Mesendoderm (in vitro differentiated cells): ENCODE measurements at regions not wholly inside any gene's neighbourhood (a gene's known extent, or its start where the extent isn't known, plus 50 kb on each side); places are given as distances from the start of the nearest gene placed in this dataset.

ENCODE experiments used
- DNase-seq: peaks from one replicate; pipeline ENCODE4 v3.0.0; 2013
- H2AK5ac ChIP-seq: 2 replicates; pipeline ENCODE4 v1.6.1; 2013; ENCODE audit warnings: low read length, inconsistent platforms
- H2BK120ac ChIP-seq: 2 replicates; pipeline ENCODE4 v1.6.1; 2013; ENCODE audit warnings: low read depth, mild to moderate bottlenecking, low read length, moderate library complexity, mixed read lengths
- H2BK15ac ChIP-seq: replicated peaks from 2 replicates; pipeline ENCODE4 v1.6.1; 2013; ENCODE audit warnings: low read depth, mild to moderate bottlenecking, moderate library complexity
- H2BK5ac ChIP-seq: 2 replicates; pipeline ENCODE4 v1.6.1; 2013; ENCODE audit warnings: low read length, inconsistent platforms
- H3K18ac ChIP-seq: 2 replicates; pipeline ENCODE4 v1.6.1; 2013; ENCODE audit warnings: mild to moderate bottlenecking, low read length, mixed read lengths
- H3K23ac ChIP-seq: one replicate; pipeline ENCODE4 v1.6.1; 2013; ENCODE audit warnings: low read length
- H3K27ac ChIP-seq: 2 replicates; pipeline ENCODE4 v1.5.1; 2013; ENCODE audit warnings: low read depth, mild to moderate bottlenecking, inconsistent platforms, low read length, moderate library complexity
- H3K27me3 ChIP-seq: 2 replicates; pipeline ENCODE4 v1.6.1; 2013; ENCODE audit warnings: low read length, control low read depth, mild to moderate bottlenecking, inconsistent platforms; ENCODE audit not compliant: insufficient read depth, poor library complexity
- H3K36me3 ChIP-seq: 2 replicates; pipeline ENCODE4 v1.6.1; 2013; ENCODE audit warnings: low read length, inconsistent platforms; ENCODE audit not compliant: control insufficient read depth, insufficient read depth
- H3K4ac ChIP-seq: one replicate; pipeline ENCODE4 v1.6.1; 2013; ENCODE audit warnings: low read depth, mild to moderate bottlenecking, low read length, moderate library complexity
- H3K4me1 ChIP-seq: 2 replicates; pipeline ENCODE4 v1.6.1; 2013; ENCODE audit warnings: low read depth, low read length, inconsistent platforms; ENCODE audit not compliant: control insufficient read depth
- H3K4me2 ChIP-seq: 2 replicates; pipeline ENCODE4 v1.6.1; 2013; ENCODE audit warnings: low read length
- H3K4me3 ChIP-seq: 2 replicates; pipeline ENCODE4 v1.5.1; 2013; ENCODE audit warnings: mild to moderate bottlenecking, low read length
- H3K56ac ChIP-seq: one replicate; pipeline ENCODE4 v1.6.1; 2013; ENCODE audit warnings: low read length
- H3K79me1 ChIP-seq: 2 replicates; pipeline ENCODE4 v1.6.1; 2013; ENCODE audit warnings: low read length, inconsistent platforms
- H3K79me2 ChIP-seq: 2 replicates; pipeline ENCODE4 v1.6.1; 2013; ENCODE audit warnings: mild to moderate bottlenecking, low read length; ENCODE audit not compliant: control insufficient read depth, insufficient read depth
- H3K9ac ChIP-seq: 2 replicates; pipeline ENCODE4 v1.6.1; 2013; ENCODE audit warnings: low read length, inconsistent platforms
- H4K5ac ChIP-seq: one replicate; pipeline ENCODE4 v1.6.1; 2013; ENCODE audit warnings: low read length
- H4K8ac ChIP-seq: one replicate; pipeline ENCODE4 v1.6.1; 2013; ENCODE audit warnings: low read depth, mild to moderate bottlenecking, control low read depth, low read length, moderate library complexity
- whole genome bisulfite sequencing: extraction: QIAGEN DNeasy Blood & Tissue Kit; methylation state at CpG from one replicate; pipeline ENCODE4 v1.1.7; 2013; ENCODE audit warnings: low lambda C conversion rate, missing lambda C conversion rate; ENCODE audit not compliant: insufficient coverage; ENCODE audit errors: extremely low coverage; 5-methylcytosine and 5-hydroxymethylcytosine counted together

DNA sequence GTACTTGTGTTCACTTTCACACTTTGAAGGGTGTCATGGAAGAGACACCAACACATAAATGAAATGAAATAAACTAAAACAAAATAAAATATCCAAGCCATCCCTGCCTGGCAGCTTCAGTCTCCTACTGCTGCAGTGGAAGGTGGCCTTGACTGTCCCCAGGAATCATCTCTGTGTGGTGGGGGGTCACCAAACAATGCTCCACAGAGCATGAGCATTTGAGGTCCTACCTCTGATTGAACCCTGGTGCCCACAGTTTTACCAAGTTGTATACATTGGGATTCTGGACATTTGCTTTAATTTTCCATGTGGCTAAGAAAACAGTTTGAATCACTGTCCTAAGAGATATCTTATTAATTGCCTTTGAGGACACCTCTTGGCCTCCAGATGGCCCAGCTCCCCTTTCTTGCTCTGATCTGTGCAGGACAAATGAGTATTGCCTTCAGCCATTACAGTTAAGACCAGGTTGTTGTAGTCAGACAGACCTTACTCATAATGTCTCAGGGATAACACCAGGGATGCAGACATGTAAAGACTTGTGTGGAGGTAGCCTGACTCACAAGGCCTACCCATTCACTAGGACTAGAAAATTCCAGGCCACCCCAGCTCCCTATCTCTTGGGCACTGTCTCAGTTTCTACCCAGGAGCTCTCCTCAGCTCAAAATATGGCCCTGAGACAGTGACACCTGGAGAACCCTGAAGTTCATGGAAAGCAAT, 195.0 kb downstream of the MYCN start:
- Histone ChIP-seq H3K56ac (no peak overlapping the region), H2BK120ac (no peak overlapping the region), H3K4me2 (no peak overlapping the region), H3K4ac (no peak overlapping the region), H3K27ac (no peak overlapping the region), H3K4me1 (no peaks in the 10 kb centered on the region), H2BK5ac (no peak overlapping the region), H3K27me3 (no peaks in the 10 kb centered on the region), H3K79me1 (no peaks in the 10 kb centered on the region), H2BK15ac (no peak overlapping the region), H4K5ac (no peak overlapping the region), H3K23ac (no peak overlapping the region), H2AK5ac (no peak overlapping the region), H3K79me2 (no peaks in the 10 kb centered on the region), H3K9ac (no peak overlapping the region), H3K18ac (no peak overlapping the region), H3K4me3 (no peak overlapping the region), H4K8ac (no peak overlapping the region), H3K36me3 (no peaks in the 10 kb centered on the region)
- DNase-seq, result no peak

DNA sequence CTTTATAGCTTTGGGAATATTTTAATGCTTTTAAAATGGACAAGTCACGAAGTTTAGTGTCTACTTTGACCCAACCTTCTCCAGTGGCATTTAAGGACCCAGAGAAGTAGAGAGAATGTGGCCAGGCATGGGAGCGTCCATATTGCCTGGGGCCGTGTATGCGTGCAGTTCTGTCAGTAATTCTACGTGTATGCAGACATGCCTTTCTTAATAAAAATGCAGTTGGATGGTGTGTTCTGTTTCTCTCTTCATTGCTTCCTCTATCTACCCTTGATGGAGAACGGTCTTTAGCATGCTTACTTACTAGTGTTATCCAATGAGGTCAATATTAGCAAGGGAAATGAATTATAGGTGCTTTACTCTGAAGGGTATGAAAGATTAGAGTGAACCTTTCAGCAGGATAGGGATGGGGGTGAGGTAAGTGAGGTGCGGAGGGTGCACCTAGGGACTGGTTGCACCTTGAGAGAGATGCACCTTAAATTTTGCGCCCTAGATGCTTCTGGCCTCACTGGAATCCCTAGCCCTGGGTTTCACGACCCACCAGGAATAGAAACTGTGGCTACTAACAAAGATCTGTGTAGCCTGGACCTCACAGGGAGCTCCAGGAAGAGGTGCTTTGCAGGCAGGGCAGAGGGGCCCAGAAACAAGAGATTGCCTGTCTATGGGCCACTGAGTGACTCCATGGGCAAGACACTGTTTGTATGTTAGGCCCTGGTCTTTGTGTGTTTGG, 194.3 kb downstream of the MYCN start:
- H2BK15ac ChIP-seq, result no peak overlapping the region
- DNase-seq, result no peak
- H3K18ac ChIP-seq, result no peak overlapping the region

DNA sequence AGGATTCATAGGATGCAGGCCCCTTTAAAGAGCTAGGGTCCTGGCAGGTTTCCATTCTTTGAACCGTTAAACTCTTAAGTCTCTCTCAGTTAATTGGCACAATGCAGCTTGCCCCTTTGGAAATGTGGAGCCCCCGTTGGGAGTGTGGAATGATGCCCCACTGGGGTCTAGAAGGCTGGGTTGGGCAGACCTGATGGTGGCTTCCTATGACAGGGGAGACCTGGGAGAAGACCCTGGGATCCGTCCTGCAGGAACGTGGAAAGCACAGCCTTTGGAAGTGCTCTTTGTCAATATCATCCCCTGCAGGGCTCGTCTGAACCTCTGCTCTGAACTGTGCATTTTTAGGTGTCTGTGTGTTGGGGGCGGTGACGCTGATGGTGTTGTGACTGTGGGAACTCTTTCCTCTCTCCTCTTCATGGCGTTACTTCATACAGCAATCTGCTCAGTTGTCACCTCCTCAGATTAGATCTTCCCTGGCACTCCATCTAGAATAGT, 190.6 kb downstream of the MYCN start:
- no peak overlapping the region for H3K23ac ChIP-seq
- H3K4me1 ChIP-seq, result no peaks in the 10 kb centered on the region
- H4K8ac ChIP-seq, result no peak overlapping the region
- WGBS, result no CpG with 5 or more reads among the region's 8 CpGs
- H3K79me1 ChIP-seq, result no peaks in the 10 kb centered on the region
- H2BK5ac ChIP-seq, result no peak overlapping the region
- no peak overlapping the region for H3K4me3 ChIP-seq
- no peak overlapping the region for H3K4ac ChIP-seq
- no peak overlapping the region for H2BK120ac ChIP-seq
- H3K27ac ChIP-seq, result no peak overlapping the region
- no peak overlapping the region for H3K9ac ChIP-seq
- H4K5ac ChIP-seq, result no peak overlapping the region
- H2AK5ac ChIP-seq, result no peak overlapping the region
- H3K4me2 ChIP-seq, result no peak overlapping the region
- H3K79me2 ChIP-seq, result no peaks in the 10 kb centered on the region
- no peaks in the 10 kb centered on the region for H3K27me3 ChIP-seq
- H2BK15ac ChIP-seq, result no peak overlapping the region
- DNase-seq, result no peak
- H3K56ac ChIP-seq, result no peak overlapping the region
- no peak overlapping the region for H3K18ac ChIP-seq
- no peaks in the 10 kb centered on the region for H3K36me3 ChIP-seq

More for the DNA sequence above, 194.3 kb downstream of the MYCN start:
- H2AK5ac ChIP-seq, result no peak overlapping the region
- no peak overlapping the region for H3K4me2 ChIP-seq
- H3K27ac ChIP-seq, result no peak overlapping the region
- no peak overlapping the region for H3K9ac ChIP-seq
- H3K23ac ChIP-seq, result no peak overlapping the region
- H4K8ac ChIP-seq, result no peak overlapping the region
- no peak overlapping the region for H2BK120ac ChIP-seq
- H2BK5ac ChIP-seq, result no peak overlapping the region
- no peaks in the 10 kb centered on the region for H3K36me3 ChIP-seq
- H3K56ac ChIP-seq, result no peak overlapping the region
- no peak overlapping the region for H3K4ac ChIP-seq
- no peak overlapping the region for H4K5ac ChIP-seq
- no peaks in the 10 kb centered on the region for H3K27me3 ChIP-seq
- no CpG with 5 or more reads among the region's 9 CpGs for WGBS
- H3K4me3 ChIP-seq, result no peak overlapping the region
- no peaks in the 10 kb centered on the region for H3K79me2 ChIP-seq
- H3K79me1 ChIP-seq, result no peaks in the 10 kb centered on the region
- no peaks in the 10 kb centered on the region for H3K4me1 ChIP-seq

DNA sequence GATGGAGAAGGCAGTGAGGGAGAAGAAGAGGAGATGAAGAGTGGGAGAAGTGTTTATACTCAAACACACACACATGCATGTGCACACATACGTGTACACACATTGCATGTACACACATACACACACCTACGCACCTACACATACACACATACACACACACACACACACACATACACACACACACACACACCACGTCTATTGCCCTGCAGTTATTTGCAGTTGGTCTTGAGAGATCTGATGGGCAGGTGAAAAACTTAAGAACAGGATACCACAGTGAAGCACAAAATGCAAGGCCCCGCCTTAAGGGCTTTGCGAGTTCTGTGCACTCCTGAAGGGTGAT, 190.2 kb downstream of the MYCN start:
- Histone ChIP-seq H2BK15ac (no peak overlapping the region), H2BK5ac (no peak overlapping the region), H3K4me2 (no peak overlapping the region), H3K79me1 (no peaks in the 10 kb centered on the region), H3K4me3 (no peak overlapping the region), H3K4me1 (no peaks in the 10 kb centered on the region), H3K23ac (no peak overlapping the region), H3K18ac (no peak overlapping the region), H2AK5ac (no peak overlapping the region), H3K9ac (no peak overlapping the region), H3K79me2 (no peaks in the 10 kb centered on the region), H3K4ac (no peak overlapping the region), H3K56ac (no peak overlapping the region), H3K27me3 (no peaks in the 10 kb centered on the region), H4K5ac (no peak overlapping the region), H4K8ac (no peak overlapping the region), H2BK120ac (no peak overlapping the region), H3K27ac (no peak overlapping the region), H3K36me3 (no peaks in the 10 kb centered on the region)
- WGBS, result no CpG with 5 or more reads among the region's 5 CpGs
- DNase-seq, result no peak

DNA sequence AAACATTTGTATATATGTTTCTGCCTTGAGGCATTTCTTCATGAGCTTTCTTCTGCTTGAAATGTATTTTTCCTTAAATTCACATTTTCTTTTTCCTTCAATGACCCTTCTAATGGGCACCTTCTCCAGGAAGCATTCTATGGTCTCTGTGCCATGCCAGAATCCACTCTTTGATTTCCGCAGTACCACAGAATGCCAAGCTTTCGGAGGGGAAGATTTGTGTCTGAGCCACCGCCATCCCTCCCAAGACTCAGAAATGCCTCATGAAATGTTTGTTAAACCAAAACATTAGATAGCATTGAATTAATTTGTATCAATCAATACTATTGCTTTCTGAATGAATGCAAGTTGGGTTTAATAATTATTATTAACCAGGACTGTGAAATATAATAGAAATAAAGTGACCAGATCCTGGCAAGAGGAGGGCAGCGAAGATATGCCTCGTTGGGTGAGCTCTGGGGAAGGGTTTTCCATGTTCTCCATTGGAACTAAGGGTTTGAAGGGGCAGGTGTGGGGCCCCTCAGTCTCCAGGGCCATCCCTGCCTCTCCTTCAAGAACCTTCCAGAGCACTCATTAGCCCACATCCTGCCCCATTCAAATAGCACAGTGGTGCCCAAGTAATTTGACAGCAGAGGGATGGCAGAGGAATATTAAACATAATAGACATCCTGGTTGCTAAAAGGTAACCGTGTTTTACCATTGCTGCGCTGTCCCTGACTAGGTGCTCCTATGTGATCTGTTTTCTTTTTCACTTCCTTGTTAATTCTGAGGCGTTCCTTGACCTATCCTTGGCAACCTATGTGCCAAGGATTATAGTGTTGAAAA, 189.6 kb downstream of the MYCN start:
- H3K79me2 ChIP-seq, result no peaks in the 10 kb centered on the region
- H2BK15ac ChIP-seq, result no peak overlapping the region
- no peaks in the 10 kb centered on the region for H3K36me3 ChIP-seq
- no peak overlapping the region for H3K4ac ChIP-seq
- DNase-seq, result no peak
- H3K4me3 ChIP-seq, result no peak overlapping the region
- H3K79me1 ChIP-seq, result no peaks in the 10 kb centered on the region
- H3K27ac ChIP-seq, result no peak overlapping the region
- no peak overlapping the region for H2BK120ac ChIP-seq
- WGBS, result no CpG with 5 or more reads among the region's 8 CpGs
- H3K18ac ChIP-seq, result no peak overlapping the region
- no peak overlapping the region for H2BK5ac ChIP-seq
- no peak overlapping the region for H3K23ac ChIP-seq
- H3K9ac ChIP-seq, result no peak overlapping the region
- no peak overlapping the region for H2AK5ac ChIP-seq
- H3K4me1 ChIP-seq, result no peaks in the 10 kb centered on the region
- H3K27me3 ChIP-seq, result no peaks in the 10 kb centered on the region
- no peak overlapping the region for H3K4me2 ChIP-seq
- no peak overlapping the region for H4K8ac ChIP-seq
- H3K56ac ChIP-seq, result no peak overlapping the region
- H4K5ac ChIP-seq, result no peak overlapping the region
